CD14-positive monocyte (primary cell): ENCODE measurements at regions not wholly inside any gene's neighbourhood (a gene's known extent, or its start where the extent isn't known, plus 50 kb on each side); places are given as distances from the start of the nearest gene placed in this dataset.

Experiments used
- DNase-seq, 3 donors: peaks; one replicate each; pipeline ENCODE4 v3.0.0-alpha.2; 2011 to 2022
- H2AFZ ChIP-seq: 2 replicates; pipeline ENCODE4 v1.6.0; 2012; ENCODE audit warnings: mild to moderate bottlenecking, low read depth, low read length, inconsistent platforms; ENCODE audit not compliant: insufficient read depth, poor library complexity, severe bottlenecking
- H3K27ac ChIP-seq, 2 donors: 1 replicate in 1 of 2; 2 replicates in 1 of 2; pipeline ENCODE4 v1.5.1; 2012 to 2013; ENCODE audit warnings: low read length in 2 of 2, control low read depth in 1 of 2, inconsistent platforms in 1 of 2, low read depth in 1 of 2, mild to moderate bottlenecking in 1 of 2
- H3K27me3 ChIP-seq, 2 donors: one replicate each; pipeline versions ENCODE4 v1.6.0 to v1.6.1; 2011 to 2013; ENCODE audit warnings: low read length in 2 of 2; ENCODE audit not compliant: control insufficient read depth in 2 of 2, insufficient read depth in 2 of 2
- H3K36me3 ChIP-seq, 2 donors: replicated peaks in 1 of 2; 1 replicate in 1 of 2; 2 replicates in 1 of 2; pipeline versions ENCODE4 v1.5.1 to v1.6.1; 2012 to 2013; ENCODE audit warnings: low read length in 2 of 2, control low read depth in 1 of 2, inconsistent platforms in 1 of 2, mild to moderate bottlenecking in 1 of 2; ENCODE audit not compliant: insufficient read depth in 2 of 2, control insufficient read depth in 1 of 2
- H3K4me1 ChIP-seq, 2 donors: 1 replicate in 1 of 2; 2 replicates in 1 of 2; pipeline versions ENCODE4 v1.5.1 to v1.6.1; 2012 to 2013; ENCODE audit warnings: low read length in 2 of 2, control low read depth in 1 of 2, inconsistent platforms in 1 of 2, mild to moderate bottlenecking in 1 of 2, moderate library complexity in 1 of 2; ENCODE audit not compliant: insufficient read depth in 2 of 2, control insufficient read depth in 1 of 2
- H3K4me2 ChIP-seq: replicated peaks from 2 replicates; pipeline ENCODE3; 2012; ENCODE audit warnings: low read length, moderate library complexity, mild to moderate bottlenecking; ENCODE audit not compliant: poor library complexity, severe bottlenecking; ENCODE audit errors: extremely low read depth
- H3K4me3 ChIP-seq, 3 experiments: fragments of 200-600 bp in 1 of 3; sonication (generic) in 1 of 3; replicated peaks in 1 of 3; 1 replicate in 2 of 3; 2 replicates in 1 of 3; pipeline ENCODE4 v1.5.1; 2011 to 2013; ENCODE audit warnings: low read length in 3 of 3, mild to moderate bottlenecking in 3 of 3, control low read depth in 2 of 3, low read depth in 2 of 3, inconsistent platforms in 1 of 3, moderate library complexity in 1 of 3
- H3K79me2 ChIP-seq: 2 replicates; pipeline ENCODE4 v1.6.0; 2012; ENCODE audit warnings: mild to moderate bottlenecking, control low read depth, inconsistent platforms, low read length, moderate library complexity; ENCODE audit not compliant: insufficient read depth
- H3K9ac ChIP-seq: 2 replicates; pipeline ENCODE4 v1.6.0; 2017; ENCODE audit warnings: low read length, mild to moderate bottlenecking; ENCODE audit not compliant: insufficient read depth, poor library complexity, severe bottlenecking
- H3K9me3 ChIP-seq, 2 donors: replicated peaks in 1 of 2; 1 replicate in 1 of 2; 2 replicates in 1 of 2; pipeline versions ENCODE4 v1.5.1 to v1.6.1; 2012 to 2013; ENCODE audit warnings: low read length in 2 of 2, control low read depth in 1 of 2; ENCODE audit not compliant: control insufficient read depth in 1 of 2, insufficient read depth in 1 of 2
- H4K20me1 ChIP-seq: 2 replicates; pipeline ENCODE4 v1.6.0; 2012; ENCODE audit warnings: mild to moderate bottlenecking, low read length, control low read depth, moderate library complexity; ENCODE audit not compliant: insufficient read depth
- H3K27ac Mint-ChIP-seq, 7 donors: one replicate each; pipeline ENCODE4 v1.8.0; 2020; ENCODE audit warnings: mild to moderate bottlenecking in 7 of 7, mixed read lengths in 7 of 7, moderate library complexity in 6 of 7, inconsistent platforms in 2 of 7
- H3K27me3 Mint-ChIP-seq, 3 donors: one replicate each; pipeline ENCODE4 v1.8.0; 2021 to 2022; ENCODE audit warnings: low read depth in 3 of 3, mild to moderate bottlenecking in 3 of 3, mixed read lengths in 3 of 3, moderate library complexity in 3 of 3, inconsistent platforms in 1 of 3
- H3K36me3 Mint-ChIP-seq, 2 donors: one replicate each; pipeline ENCODE4 v1.8.0; 2020; ENCODE audit warnings: mixed read lengths in 2 of 2, inconsistent platforms in 1 of 2, mild to moderate bottlenecking in 1 of 2
- H3K4me1 Mint-ChIP-seq: one replicate; pipeline ENCODE4 v1.8.0; 2020; ENCODE audit warnings: mild to moderate bottlenecking, mixed read lengths
- H3K4me3 Mint-ChIP-seq, 2 donors: one replicate each; pipeline ENCODE4 v1.8.0; 2020; ENCODE audit warnings: mild to moderate bottlenecking in 2 of 2, mixed read lengths in 2 of 2, moderate library complexity in 1 of 2
- H3K9me3 Mint-ChIP-seq, 7 donors: one replicate each; pipeline ENCODE4 v1.8.0; 2020 to 2022; ENCODE audit warnings: mixed read lengths in 7 of 7, mild to moderate bottlenecking in 6 of 7, moderate library complexity in 6 of 7, inconsistent platforms in 2 of 7
- WGBS: methylation state at CpG from one replicate; pipeline ENCODE4 v1.1.5; 2013; ENCODE audit warnings: missing lambda C conversion rate; ENCODE audit not compliant: insufficient coverage; 5-methylcytosine and 5-hydroxymethylcytosine counted together
- intact Hi-C, 2 donors: fragments of 100-400 bp; cut with micrococcal nuclease; formaldehyde crosslinking; loops; one replicate each; pipeline versions ENCODE4 v1.15.0 to v1.15.1; 2023
- TF ChIP-seq, protein P1 (sequence below): fragments of 200-600 bp; IDR thresholded peaks from one replicate; pipeline ENCODE4 v1.8.0; 2022; ENCODE audit warnings: antibody characterized with exemption, mild to moderate bottlenecking

DNA sequence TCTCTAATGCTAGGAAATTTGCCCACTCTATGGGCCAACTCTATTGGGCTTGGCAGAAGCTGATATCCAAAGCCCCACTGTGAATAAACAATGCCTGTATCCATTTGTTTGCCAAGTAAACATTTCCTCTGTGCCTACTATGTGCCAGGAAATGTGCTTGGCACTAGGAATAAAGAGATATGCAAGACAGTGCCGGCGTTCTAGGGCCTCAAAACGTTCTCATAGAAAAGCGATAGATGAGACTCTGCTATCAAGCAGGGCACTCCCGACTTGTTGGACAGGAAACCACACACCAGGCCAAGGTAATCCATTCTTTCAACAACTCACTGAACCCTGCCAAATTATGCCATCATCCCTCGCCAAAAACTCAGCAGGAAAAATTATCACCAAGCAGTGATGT lies 196.7 kb downstream of the IPMK start:
- Mint-ChIP-seq H3K4me1 (peaks cover 3% of the 10 kb centered on the region), H3K27me3 (peaks cover 0 to 2% (median 0%) of the 10 kb centered on the region in 3 donors), H3K4me3 (no peak overlapping the region), H3K36me3 (no peaks in the 10 kb centered on the region), H3K27ac (no peak overlapping the region), H3K9me3 (no peaks in the 10 kb centered on the region)
- no peak overlapping the region for H3K9ac ChIP-seq
- H3K79me2 ChIP-seq: no peaks in the 10 kb centered on the region
- H2AFZ ChIP-seq: no peak overlapping the region
- no peak for DNase-seq
- no peaks in the 10 kb centered on the region for H3K27me3 ChIP-seq
- no peaks in the 10 kb centered on the region for H4K20me1 ChIP-seq
- no peaks in the 10 kb centered on the region for H3K9me3 ChIP-seq
- no peak overlapping the region for H3K27ac ChIP-seq
- H3K4me3 ChIP-seq: no peak overlapping the region
- WGBS: 94% methylated on average over 5 of the region's 6 CpGs
- intact Hi-C loops: no loop called here
- no peaks in the 10 kb centered on the region for H3K36me3 ChIP-seq
- H3K4me1 ChIP-seq: no peaks in the 10 kb centered on the region
- H3K4me2 ChIP-seq: no peak overlapping the region
- TF ChIP-seq, protein P1, sequence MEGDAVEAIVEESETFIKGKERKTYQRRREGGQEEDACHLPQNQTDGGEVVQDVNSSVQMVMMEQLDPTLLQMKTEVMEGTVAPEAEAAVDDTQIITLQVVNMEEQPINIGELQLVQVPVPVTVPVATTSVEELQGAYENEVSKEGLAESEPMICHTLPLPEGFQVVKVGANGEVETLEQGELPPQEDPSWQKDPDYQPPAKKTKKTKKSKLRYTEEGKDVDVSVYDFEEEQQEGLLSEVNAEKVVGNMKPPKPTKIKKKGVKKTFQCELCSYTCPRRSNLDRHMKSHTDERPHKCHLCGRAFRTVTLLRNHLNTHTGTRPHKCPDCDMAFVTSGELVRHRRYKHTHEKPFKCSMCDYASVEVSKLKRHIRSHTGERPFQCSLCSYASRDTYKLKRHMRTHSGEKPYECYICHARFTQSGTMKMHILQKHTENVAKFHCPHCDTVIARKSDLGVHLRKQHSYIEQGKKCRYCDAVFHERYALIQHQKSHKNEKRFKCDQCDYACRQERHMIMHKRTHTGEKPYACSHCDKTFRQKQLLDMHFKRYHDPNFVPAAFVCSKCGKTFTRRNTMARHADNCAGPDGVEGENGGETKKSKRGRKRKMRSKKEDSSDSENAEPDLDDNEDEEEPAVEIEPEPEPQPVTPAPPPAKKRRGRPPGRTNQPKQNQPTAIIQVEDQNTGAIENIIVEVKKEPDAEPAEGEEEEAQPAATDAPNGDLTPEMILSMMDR: no peak

DNA sequence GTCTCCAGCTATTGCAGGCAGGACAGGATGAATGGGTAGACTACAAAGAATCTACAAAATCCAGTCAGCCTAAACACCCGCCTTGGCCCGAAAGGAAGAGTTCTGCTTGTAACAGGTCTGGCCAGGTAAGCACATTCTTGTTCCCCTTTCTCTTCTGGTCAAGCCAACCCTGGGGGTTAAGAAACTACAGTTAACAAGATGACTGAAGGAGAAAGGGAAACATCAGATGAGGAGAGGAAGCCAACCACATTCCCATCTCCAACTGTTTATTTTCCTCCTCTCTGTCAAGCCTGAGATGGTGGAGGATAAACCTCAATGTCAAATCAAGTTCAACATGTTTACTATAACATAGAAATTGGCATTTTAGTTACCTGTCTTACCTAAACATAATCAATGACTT lies 198.9 kb downstream of the IPMK start:
- H3K27ac Mint-ChIP-seq: no peak overlapping the region
- no peaks in the 10 kb centered on the region for H3K9me3 Mint-ChIP-seq
- Histone ChIP-seq H2AFZ (no peak overlapping the region), H3K4me3 (no peak overlapping the region), H3K9me3 (no peaks in the 10 kb centered on the region), H3K4me2 (no peak overlapping the region), H3K27me3 (no peaks in the 10 kb centered on the region), H3K9ac (no peak overlapping the region), H4K20me1 (no peaks in the 10 kb centered on the region), H3K27ac (no peak overlapping the region), H3K79me2 (no peaks in the 10 kb centered on the region), H3K4me1 (no peaks in the 10 kb centered on the region), H3K36me3 (no peaks in the 10 kb centered on the region)
- no CpG with 5 or more reads among the region's 2 CpGs for WGBS
- intact Hi-C loops: no loop called here
- no peak for DNase-seq
- peaks cover 0 to 2% (median 0%) of the 10 kb centered on the region in 3 donors for H3K27me3 Mint-ChIP-seq
- H3K4me3 Mint-ChIP-seq: no peak overlapping the region
- TF ChIP-seq, protein P1: no peak
- H3K36me3 Mint-ChIP-seq: no peaks in the 10 kb centered on the region
- H3K4me1 Mint-ChIP-seq: no peaks in the 10 kb centered on the region
